SHP77 treated with DMSO at 0.1 percent for 48 hours (cell line): ENCODE measurements at regions not wholly inside any gene's neighbourhood (a gene's known extent, or its start where the extent isn't known, plus 50 kb on each side); places are given as distances from the start of the nearest gene placed in this dataset.

Experiments
- DNase-seq: peaks from one replicate; lab custom pipeline; 2025; lab: John Stamatoyannopoulos, UW

GRCh38 chr12:98437806-98438595, 77.4 kb upstream of the TMPO start:
- no peak for DNase-seq

GRCh38 chr12:98438656-98439230, 76.6 kb upstream of the TMPO start:
- DNase-seq: no peak

- no peak for DNase-seq
These were observed 75.9 kb upstream of the TMPO start for GRCh38 chr12:98439471-98439951.

GRCh38 chr12:98439981-98440581, 75.3 kb upstream of the TMPO start:
- no peak for DNase-seq

- no peak for DNase-seq
These were observed 69.3 kb upstream of the TMPO start for GRCh38 chr12:98446060-98446459.

GRCh38 chr12:98446682-98447081, 68.7 kb upstream of the TMPO start:
- no peak for DNase-seq

GRCh38 chr12:98449584-98449983, 65.8 kb upstream of the TMPO start:
- peak; percentile 39 for DNase-seq

- no peak for DNase-seq
These were observed 62.3 kb upstream of the TMPO start for GRCh38 chr12:98453070-98453469.

GRCh38 chr12:98453492-98453891, 61.9 kb upstream of the TMPO start:
- no peak for DNase-seq

- no peak for DNase-seq
These were observed 59.3 kb upstream of the TMPO start for GRCh38 chr12:98456041-98456440.

GRCh38 chr12:98456576-98457573, 58.5 kb upstream of the TMPO start:
- DNase-seq: peak; percentile 43

- DNase-seq: no peak
These were observed 51.2 kb upstream of the TMPO start for GRCh38 chr12:98464190-98464589.

GRCh38 chr12:98465505-98465904, 49.9 kb upstream of the TMPO start:
- DNase-seq: no peak
